ENCODE measurements at regions not wholly inside any gene's neighbourhood (a gene's known extent, or its start where the extent isn't known, plus 50 kb on each side); places are given as distances from the start of the nearest gene placed in this dataset.

DNA sequence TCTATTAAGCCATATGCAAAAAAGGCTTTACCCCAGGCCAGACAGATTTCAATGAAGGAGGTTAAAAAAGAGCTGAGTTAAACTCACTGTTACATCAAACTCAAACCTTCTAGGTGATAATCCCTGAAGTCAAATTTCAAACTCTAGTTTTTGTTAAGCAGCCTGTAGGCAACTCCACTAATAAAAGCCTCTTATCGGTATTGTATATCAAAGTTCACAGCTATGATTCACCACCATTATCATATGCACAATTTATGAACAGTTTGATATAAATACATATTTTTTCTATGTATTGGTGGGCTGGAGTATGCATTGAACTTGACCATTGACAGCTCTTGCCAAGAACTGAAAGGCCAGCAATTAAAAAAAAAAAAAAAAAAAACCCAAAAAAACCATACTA lies 308.2 kb downstream of the BTBD3 start (continued):
- TF ChIP-seq RXRA (IDR thresholded peaks at IDR 0.05; ENCODE audit: insufficient read depth, low read depth, low read length), result no peak

DNA sequence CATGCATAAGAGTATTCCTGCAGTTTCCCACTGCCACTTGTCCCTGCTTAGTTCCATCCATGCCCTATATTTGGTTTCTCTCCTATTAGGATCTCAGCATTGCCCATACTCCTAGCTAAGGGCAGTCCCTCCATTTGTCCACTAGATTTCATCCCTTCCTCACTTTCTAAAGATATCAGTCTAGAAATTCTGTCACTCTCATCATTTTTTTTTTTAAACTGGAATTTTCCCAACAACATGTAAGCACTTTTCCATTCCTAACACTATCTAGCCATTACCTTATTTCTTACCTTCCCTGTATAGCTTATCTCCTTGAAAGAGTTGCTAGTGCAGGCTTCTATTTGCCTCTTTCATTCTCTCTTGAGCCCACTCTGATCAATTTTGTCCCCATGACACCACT lies 312.2 kb downstream of the BTBD3 start:
- FAIRE-seq (no peak), DNase-seq (ENCODE audit: low read depth in 1 of 2, low spot score in 2 of 2) (no peak)
- no peak overlapping the region for H3K56ac ChIP-seq (replicated peaks; ENCODE audit: insufficient read length, low read depth, low read length)
- POLR2A ChIA-PET (ENCODE audit: partially characterized antibody), result no interaction called here
- H2BK5ac ChIP-seq (ENCODE audit: low read depth, low read length), result no peak overlapping the region
- H3K36me3 ChIP-seq (ENCODE audit: control insufficient read depth in 2 of 4, insufficient read depth in 4 of 4, low read length in 3 of 4), result no peaks in the 10 kb centered on the region
- no peaks in the 10 kb centered on the region for H3K4me1 ChIP-seq (replicated peaks in 1 of 4; ENCODE audit: control insufficient read depth in 3 of 4, insufficient read depth in 4 of 4, low read length in 3 of 4)
- no peak overlapping the region for H3K9ac ChIP-seq (replicated peaks in 1 of 4; ENCODE audit: extremely low read depth in 1 of 4, low read depth in 3 of 4, low read length in 3 of 4)
- H3K4me3 ChIP-seq (ENCODE audit: extremely low read depth in 1 of 4, insufficient read depth in 2 of 4, low read depth in 3 of 4, low read length in 4 of 4), result no peak overlapping the region
- H3K27me3 ChIP-seq (replicated peaks in 1 of 4; ENCODE audit: control insufficient read depth in 3 of 4, extremely low read depth in 1 of 4, insufficient read depth in 3 of 4, low read length in 3 of 4), result no peaks in the 10 kb centered on the region
- H2BK20ac ChIP-seq (ENCODE audit: low read length), result no peak overlapping the region
- H2BK15ac ChIP-seq (ENCODE audit: low read length), result no peak overlapping the region
- no peak overlapping the region for H3K23ac ChIP-seq (ENCODE audit: insufficient read length)
- H2AK5ac ChIP-seq (ENCODE audit: low read depth, low read length), result no peak overlapping the region
- no peak overlapping the region for H4K5ac ChIP-seq (ENCODE audit: insufficient read length, low read depth, low read length)
- H3K79me1 ChIP-seq (ENCODE audit: low read depth, low read length), result no peaks in the 10 kb centered on the region
- H3K18ac ChIP-seq (ENCODE audit: extremely low read depth, low read length), result no peak overlapping the region
- H2AFZ ChIP-seq (ENCODE audit: low read length), result no peak overlapping the region
- no peak overlapping the region for H3K4ac ChIP-seq (replicated peaks; ENCODE audit: insufficient read length, low read depth, low read length)
- no peak overlapping the region for H4K8ac ChIP-seq (ENCODE audit: extremely low read depth, insufficient read depth, low read length)
- no peaks in the 10 kb centered on the region for H3K9me3 ChIP-seq (ENCODE audit: insufficient read depth in 2 of 2, low read depth in 1 of 2, low read length in 1 of 2)
- no peak overlapping the region for H4K91ac ChIP-seq (replicated peaks; ENCODE audit: insufficient read length, low read length)
- H2BK12ac ChIP-seq (ENCODE audit: low read depth, low read length), result no peak overlapping the region
- H4K20me1 ChIP-seq (replicated peaks in 1 of 2; ENCODE audit: control insufficient read depth in 1 of 2, insufficient read depth in 2 of 2, low read length in 2 of 2), result no peaks in the 10 kb centered on the region
- no peak overlapping the region for H3K27ac ChIP-seq (ENCODE audit: low read depth, low read length)
- no peak overlapping the region for H3K4me2 ChIP-seq (ENCODE audit: insufficient read depth in 1 of 2, low read depth in 2 of 2, low read length in 2 of 2)
- no peak overlapping the region for H3K14ac ChIP-seq (ENCODE audit: insufficient read length)
- CTCF ChIA-PET (ENCODE audit: partially characterized antibody), result no interaction called here
- no peaks in the 10 kb centered on the region for H3K23me2 ChIP-seq (ENCODE audit: low read depth, low read length)
- no peaks in the 10 kb centered on the region for H3K79me2 ChIP-seq (ENCODE audit: control insufficient read depth in 1 of 2, insufficient read depth in 2 of 2, low read length in 2 of 2)
- H2BK120ac ChIP-seq (replicated peaks; ENCODE audit: low read depth, low read length), result no peak overlapping the region
- TF ChIP-seq HDAC2 (IDR thresholded peaks at IDR 0.05; ENCODE audit: borderline replicate concordance in 1 of 2, low read depth in 2 of 2, low read length in 2 of 2) (no peak), POLR2A (IDR thresholded peaks at IDR 0.05; ENCODE audit: control extremely low read depth in 1 of 2, low read depth in 2 of 2, low read length in 2 of 2) (no peak), SIX5 (IDR thresholded peaks at IDR 0.05; ENCODE audit: low read depth, low read length) (no peak)
- TF ChIP-seq, protein P1, sequence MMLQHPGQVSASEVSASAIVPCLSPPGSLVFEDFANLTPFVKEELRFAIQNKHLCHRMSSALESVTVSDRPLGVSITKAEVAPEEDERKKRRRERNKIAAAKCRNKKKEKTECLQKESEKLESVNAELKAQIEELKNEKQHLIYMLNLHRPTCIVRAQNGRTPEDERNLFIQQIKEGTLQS (IDR thresholded peaks at IDR 0.05; ENCODE audit: insufficient read depth, low read depth, low read length), result no peak
- TF ChIP-seq, protein P2, sequence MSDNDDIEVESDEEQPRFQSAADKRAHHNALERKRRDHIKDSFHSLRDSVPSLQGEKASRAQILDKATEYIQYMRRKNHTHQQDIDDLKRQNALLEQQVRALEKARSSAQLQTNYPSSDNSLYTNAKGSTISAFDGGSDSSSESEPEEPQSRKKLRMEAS (IDR thresholded peaks at IDR 0.05), result no peak

Data from H1 (cell line).